SK-N-SH treated with all-trans-retinoic acid at 6 μM for 48 hours (cell line): ENCODE measurements at regions not wholly inside any gene's neighbourhood (a gene's known extent, or its start where the extent isn't known, plus 50 kb on each side); places are given as distances from the start of the nearest gene placed in this dataset.

Experiments used
- ATAC-seq: fragments of 200-7000 bp; cut with Tn5 transposase; 3 replicates; pipeline ENCODE4 v1.9.1; 2020; ENCODE audit warnings: mild to moderate bottlenecking, moderate library complexity
- ARNTL ChIP-seq: fragments of 450-650 bp; formaldehyde crosslinking; IDR thresholded peaks from 2 replicates; pipeline ENCODE4 v1.5.0; 2020; ENCODE audit warnings: low read depth, mild to moderate bottlenecking, moderate library complexity, borderline replicate concordance
- BACH2 ChIP-seq: fragments of 250-450 bp; sonication (Bioruptor Pico); IDR thresholded peaks from 2 replicates; pipeline ENCODE4 v1.9.0; 2021; ENCODE audit warnings: mild to moderate bottlenecking, borderline replicate concordance
- CSDC2 ChIP-seq: fragments of 250-450 bp; sonication (Bioruptor Pico); IDR thresholded peaks from 2 replicates; pipeline ENCODE4 v1.5.0; 2020; ENCODE audit warnings: mild to moderate bottlenecking, moderate library complexity
- CSRNP3 ChIP-seq: fragments of 250-450 bp; sonication (Bioruptor Pico); IDR thresholded peaks from 2 replicates; pipeline ENCODE4 v1.5.1; 2021; ENCODE audit warnings: mild to moderate bottlenecking, moderate library complexity
- ISL1 ChIP-seq: fragments of 250-450 bp; sonication (Bioruptor Pico); IDR thresholded peaks from 2 replicates; pipeline ENCODE4 v2.1.2; 2022; ENCODE audit warnings: mild to moderate bottlenecking, moderate library complexity
- OSR1 ChIP-seq: fragments of 250-450 bp; sonication (Bioruptor Pico); IDR thresholded peaks from 2 replicates; pipeline ENCODE4 v1.8.0; 2022; ENCODE audit warnings: moderate library complexity, mild to moderate bottlenecking, inconsistent platforms
- PATZ1 ChIP-seq: fragments of 250-450 bp; sonication (Bioruptor Pico); IDR thresholded peaks from 2 replicates; pipeline ENCODE4 v1.8.0; 2020; ENCODE audit warnings: mild to moderate bottlenecking, moderate library complexity, borderline replicate concordance
- POU6F1 ChIP-seq: fragments of 250-450 bp; sonication (Bioruptor Pico); IDR thresholded peaks from 2 replicates; pipeline ENCODE4 v1.8.0; 2021; ENCODE audit warnings: low read depth, mild to moderate bottlenecking, moderate library complexity, borderline replicate concordance
- RARB ChIP-seq: fragments of 250-450 bp; sonication (Bioruptor Pico); IDR thresholded peaks from 2 replicates; pipeline ENCODE4 v1.8.0; 2021; ENCODE audit warnings: mild to moderate bottlenecking, moderate library complexity
- SNAI2 ChIP-seq: fragments of 250-450 bp; sonication (Bioruptor Pico); IDR thresholded peaks from 2 replicates; pipeline ENCODE4 v1.5.0; 2020; ENCODE audit warnings: mild to moderate bottlenecking, moderate library complexity
- TCF4 ChIP-seq: fragments of 250-450 bp; sonication (Bioruptor Pico); IDR thresholded peaks from 2 replicates; pipeline ENCODE4 v1.8.0; 2021; ENCODE audit warnings: mild to moderate bottlenecking, moderate library complexity, borderline replicate concordance
- TOX ChIP-seq: fragments of 250-450 bp; sonication (Bioruptor Pico); IDR thresholded peaks from 2 replicates; pipeline ENCODE4 v1.8.0; 2021; ENCODE audit warnings: mild to moderate bottlenecking, moderate library complexity, borderline replicate concordance
- TSHZ2 ChIP-seq: fragments of 250-450 bp; sonication (Bioruptor Pico); IDR thresholded peaks from 2 replicates; pipeline ENCODE4 v1.5.0; 2020; ENCODE audit warnings: mild to moderate bottlenecking, moderate library complexity
- ZC3H10 ChIP-seq: fragments of 250-450 bp; sonication (Bioruptor Pico); IDR thresholded peaks from 2 replicates; pipeline ENCODE4 v1.5.1; 2021; ENCODE audit warnings: mild to moderate bottlenecking, moderate library complexity
- ZFP3 ChIP-seq: fragments of 250-450 bp; sonication (Bioruptor Pico); IDR thresholded peaks from 2 replicates; pipeline ENCODE4 v1.5.0; 2020; ENCODE audit warnings: mild to moderate bottlenecking, moderate library complexity
- ZNF565 ChIP-seq: fragments of 450-650 bp; formaldehyde crosslinking; conservative IDR thresholded peaks from 2 replicates; pipeline ENCODE4 v1.5.0; 2020; ENCODE audit warnings: low read depth, mild to moderate bottlenecking, moderate library complexity
- ZNF8 ChIP-seq: fragments of 450-650 bp; formaldehyde crosslinking; IDR thresholded peaks from 2 replicates; pipeline ENCODE4 v1.5.0; 2020; ENCODE audit warnings: mild to moderate bottlenecking, moderate library complexity

- TF ChIP-seq OSR1 (CRISPR knock-in tag) = no peak
- TF ChIP-seq, all 23 proteins: peak for 0
- no peak for ATAC-seq
Measured at GRCh38 chr17:74028354-74029116, 174.9 kb upstream of the RPL38 start.

- ATAC-seq = no peak
- TF ChIP-seq ISL1 (CRISPR knock-in tag) (no peak), ZC3H10 (no peak)
- TF ChIP-seq, all 23 proteins: peak for 0
Measured at GRCh38 chr17:74031316-74032090, 172.0 kb upstream of the RPL38 start.

GRCh38 chr17:74032222-74032621 is 171.3 kb upstream of the RPL38 start:
- ATAC-seq = no peak
- TF ChIP-seq ZFP3 (CRISPR knock-in tag) = no peak
- TF ChIP-seq ISL1 (CRISPR knock-in tag) = no peak
- no peak for TF ChIP-seq RARB (CRISPR knock-in tag)
- no peak for TF ChIP-seq TCF4 (CRISPR knock-in tag)
- TF ChIP-seq CSRNP3 = no peak
- no peak for TF ChIP-seq ZNF565 (CRISPR knock-in tag)
- TF ChIP-seq SNAI2 = no peak
- no peak for TF ChIP-seq ARNTL (CRISPR knock-in tag)
- TF ChIP-seq BACH2 (CRISPR knock-in tag) = no peak
- no peak for TF ChIP-seq PATZ1 (CRISPR knock-in tag)

- TF ChIP-seq OSR1 (CRISPR knock-in tag) = no peak
- TF ChIP-seq ARNTL (CRISPR knock-in tag) = no peak
- no peak for TF ChIP-seq TOX
- no peak for TF ChIP-seq CSRNP3
- no peak for TF ChIP-seq ZC3H10
- no peak for TF ChIP-seq TCF4 (CRISPR knock-in tag)
- no peak for TF ChIP-seq ZNF8 (CRISPR knock-in tag)
- TF ChIP-seq POU6F1 = no peak
- TF ChIP-seq PATZ1 (CRISPR knock-in tag) = no peak
- no peak for TF ChIP-seq CSDC2 (CRISPR knock-in tag)
- TF ChIP-seq TSHZ2 = no peak
- no peak for ATAC-seq
Measured at GRCh38 chr17:74037320-74037719, 166.2 kb upstream of the RPL38 start.
